ENCODE measurements at regions not wholly inside any gene's neighbourhood (a gene's known extent, or its start where the extent isn't known, plus 50 kb on each side); places are given as distances from the start of the nearest gene placed in this dataset.
A peak's percentile ranks its signal among the peaks of the same experiment; 100 is the strongest.

- in situ Hi-C loops (cut with HindIII; ENCODE audit: low sequenced_read_pairs), result no loop called here
- DNase-seq (ENCODE audit: low spot score), result no peak
These were observed 136.9 kb downstream of the SCARB1 start for GRCh38 chr12:124726596-124727263.

- in situ Hi-C loops (cut with HindIII; ENCODE audit: low sequenced_read_pairs), result no loop called here
- DNase-seq (ENCODE audit: low spot score), result no peak
These were observed 137.9 kb downstream of the SCARB1 start for GRCh38 chr12:124725597-124726237.

- in situ Hi-C loops (cut with HindIII; ENCODE audit: low sequenced_read_pairs), result no loop called here
- no peak for DNase-seq (ENCODE audit: low spot score)
These were observed 138.6 kb downstream of the SCARB1 start for GRCh38 chr12:124725099-124725498.

GRCh38 chr12:124722878-124723277 is 140.8 kb downstream of the SCARB1 start:
- in situ Hi-C loops (cut with HindIII; ENCODE audit: low sequenced_read_pairs), result no loop called here
- no peak for DNase-seq (ENCODE audit: low spot score)

- in situ Hi-C loops (cut with HindIII; ENCODE audit: low sequenced_read_pairs), result no loop called here
These were observed 142.0 kb downstream of the SCARB1 start for GRCh38 chr12:124721501-124722162.

DNA sequence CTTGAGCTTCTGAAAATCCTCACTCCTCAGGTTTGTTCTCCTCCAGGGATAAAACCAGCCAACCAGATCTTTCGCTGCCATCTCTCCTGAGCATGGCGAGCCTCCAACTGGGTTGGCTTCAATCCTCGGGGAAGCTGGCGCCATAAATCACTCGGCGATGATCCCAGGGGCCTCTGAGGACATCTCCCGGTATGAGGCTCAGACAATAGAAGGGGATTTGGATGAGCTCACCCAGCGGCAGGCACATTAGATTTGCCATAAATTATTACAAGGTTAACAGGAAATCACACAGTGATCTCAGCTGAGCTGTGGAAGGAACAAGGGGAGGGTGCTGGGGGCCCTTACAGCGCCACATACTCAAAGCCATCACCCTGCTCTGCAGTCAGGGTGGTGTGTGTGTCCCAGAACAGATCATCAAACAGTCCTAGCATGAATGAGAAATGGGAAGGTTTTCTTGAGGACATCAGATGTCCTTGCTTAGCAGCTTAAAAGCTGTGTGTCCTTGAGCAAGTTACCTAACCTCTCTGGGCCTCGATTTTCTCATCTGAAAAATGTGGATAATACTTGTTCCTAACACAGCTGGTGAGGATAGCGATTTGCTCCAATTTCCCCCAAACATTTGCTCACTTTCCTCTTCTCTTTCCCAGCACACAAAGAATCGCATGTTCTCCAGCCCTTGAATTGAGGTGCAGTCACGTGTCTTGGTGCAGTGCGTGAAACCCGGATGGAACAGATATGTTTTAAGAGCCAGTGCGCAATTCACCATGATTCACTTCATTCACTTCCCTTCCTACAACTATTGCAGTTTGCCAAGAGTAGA is 142.8 kb downstream of the SCARB1 start:
- in situ Hi-C loops (cut with HindIII; ENCODE audit: low sequenced_read_pairs), result no loop called here
- DNase-seq (ENCODE audit: low spot score), result peak; percentile 94

More at GRCh38 chr12:124721501-124722162, 142.0 kb downstream of the SCARB1 start:
- no peak for DNase-seq (ENCODE audit: low spot score)

GRCh38 chr12:124720004-124720680 is 143.5 kb downstream of the SCARB1 start:
- DNase-seq (ENCODE audit: low spot score), result no peak
- in situ Hi-C loops (cut with HindIII; ENCODE audit: low sequenced_read_pairs), result no loop called here

DNA sequence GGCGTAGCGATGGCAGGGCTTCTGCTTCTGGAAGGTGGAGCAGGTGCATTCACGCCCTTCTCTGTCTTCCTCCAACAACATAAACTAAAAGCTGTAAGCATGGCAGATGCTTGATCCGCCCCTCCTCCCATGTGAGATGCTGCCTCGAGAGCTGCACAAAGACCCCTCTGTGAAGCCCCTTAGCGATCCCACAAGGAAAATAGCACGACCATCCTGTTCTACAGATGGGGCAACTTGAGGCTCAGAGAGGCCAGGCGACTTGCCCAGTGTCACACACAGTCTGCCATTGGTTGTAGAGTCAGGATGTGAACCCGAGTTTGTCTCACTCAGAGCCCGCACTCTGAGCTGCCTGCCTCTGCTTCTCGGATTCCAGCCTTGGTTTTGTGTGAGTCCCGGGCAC is 144.4 kb downstream of the SCARB1 start:
- in situ Hi-C loops (cut with HindIII; ENCODE audit: low sequenced_read_pairs), result no loop called here
- no peak for DNase-seq (ENCODE audit: low spot score)

DNA sequence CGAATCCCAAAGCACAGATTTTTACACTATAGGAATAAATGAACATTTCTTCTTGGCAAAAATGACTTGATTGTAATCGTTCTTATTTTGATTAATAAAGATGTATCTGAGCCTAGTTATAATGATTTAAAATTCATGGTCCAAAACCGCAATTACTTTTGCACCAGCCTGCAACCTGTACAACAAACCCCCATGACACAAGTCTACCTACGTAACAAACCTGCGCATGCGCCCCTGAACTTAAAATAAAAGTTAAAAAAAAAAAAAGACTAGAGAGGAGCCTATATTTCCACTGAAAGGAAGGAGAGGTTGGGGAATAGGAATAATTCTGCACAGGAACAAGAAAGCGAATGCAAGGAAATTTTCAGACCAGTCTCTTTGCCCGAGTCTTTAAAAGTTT is 145.2 kb downstream of the SCARB1 start:
- DNase-seq (ENCODE audit: low spot score), result no peak
- in situ Hi-C loops (cut with HindIII; ENCODE audit: low sequenced_read_pairs), result no loop called here

DNA sequence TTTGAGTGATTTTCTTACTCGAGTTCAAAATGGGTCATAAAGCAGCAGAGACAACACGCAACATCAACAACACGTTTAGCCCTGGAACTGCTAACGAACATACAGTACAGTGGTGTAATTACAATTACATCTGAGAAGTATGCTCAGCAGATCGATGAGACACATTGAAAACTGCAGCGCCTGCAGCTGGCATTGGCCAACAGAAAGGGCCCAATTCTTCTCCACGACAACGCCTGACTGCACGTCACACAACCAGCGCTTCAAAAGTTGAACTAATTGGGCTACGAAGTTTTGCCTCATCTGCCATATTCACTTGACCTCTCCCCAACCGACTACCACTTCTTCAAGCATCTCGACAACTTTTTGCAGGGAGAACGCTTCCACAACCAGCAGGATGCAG is 145.6 kb downstream of the SCARB1 start:
- no peak for DNase-seq (ENCODE audit: low spot score)
- in situ Hi-C loops (cut with HindIII; ENCODE audit: low sequenced_read_pairs), result no loop called here

DNA sequence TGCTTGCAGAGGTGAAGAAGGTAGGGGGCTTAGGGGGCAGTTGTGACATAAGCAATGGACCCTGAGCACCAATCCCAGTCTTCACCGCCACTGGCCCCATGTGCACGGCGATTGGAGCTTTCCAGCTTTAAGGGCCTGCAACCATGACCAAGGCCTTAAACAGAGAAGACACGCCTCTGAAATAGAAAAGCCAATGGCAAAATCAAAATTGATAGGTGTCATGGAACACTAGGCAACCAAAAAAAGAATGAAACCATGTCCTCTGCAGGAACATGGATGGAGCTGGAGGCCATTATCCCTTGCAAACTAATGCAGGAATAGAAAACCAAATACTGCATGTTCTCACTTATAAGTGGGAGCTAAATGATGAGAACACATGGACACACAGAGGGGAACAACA is 146.3 kb downstream of the SCARB1 start:
- DNase-seq (ENCODE audit: low spot score), result no peak
- in situ Hi-C loops (cut with HindIII; ENCODE audit: low sequenced_read_pairs), result no loop called here

- in situ Hi-C loops (cut with HindIII; ENCODE audit: low sequenced_read_pairs), result no loop called here
These were observed 147.2 kb downstream of the SCARB1 start for GRCh38 chr12:124716208-124717130.

DNA sequence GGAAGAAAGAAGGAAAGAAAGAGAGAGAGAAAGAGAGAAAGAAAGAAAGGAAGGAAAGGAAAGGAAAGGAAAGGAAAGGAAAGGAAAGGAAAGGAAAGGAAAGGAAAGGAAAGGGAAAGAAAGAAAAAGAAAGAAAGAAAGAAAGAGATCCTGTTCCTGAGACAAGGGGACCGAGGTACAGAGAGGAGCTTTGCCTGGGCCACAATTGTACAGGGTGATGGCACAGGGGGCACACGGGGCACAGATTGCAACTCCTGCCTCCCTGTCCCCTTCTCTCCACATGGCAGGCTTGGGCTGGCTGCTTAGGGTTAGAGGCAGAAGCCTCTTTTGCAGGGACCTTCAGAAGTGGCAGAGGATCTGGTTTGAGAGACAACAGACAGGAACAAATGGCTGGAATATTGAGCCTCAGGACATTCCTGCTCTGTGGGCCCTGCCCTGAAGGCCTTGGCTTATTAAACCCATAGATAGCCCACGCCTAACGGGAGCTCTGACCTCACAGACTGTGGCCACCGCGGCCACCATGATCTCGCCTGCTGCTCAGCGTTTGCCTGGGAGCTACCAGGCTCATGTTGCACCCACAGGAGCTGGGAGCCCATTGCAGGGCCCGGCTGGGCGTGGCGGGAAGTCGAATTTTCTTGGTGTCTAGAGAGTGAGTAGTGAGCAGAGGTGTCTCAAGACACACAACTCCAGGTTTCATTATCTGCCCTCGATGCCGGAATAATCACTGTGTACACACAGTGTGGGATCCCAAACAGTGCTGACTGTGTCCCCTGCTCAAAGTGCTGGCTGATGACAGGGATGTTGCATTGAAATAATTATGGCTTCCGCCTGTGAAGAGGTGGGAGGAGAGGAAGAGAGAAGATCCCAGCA is 147.9 kb upstream of the NCOR2 start:
- DNase-seq (ENCODE audit: low spot score), result no peak
- in situ Hi-C loops (cut with HindIII; ENCODE audit: low sequenced_read_pairs), result no loop called here

More at GRCh38 chr12:124716208-124717130, 147.2 kb downstream of the SCARB1 start:
- no peak for DNase-seq (ENCODE audit: low spot score)

- in situ Hi-C loops (cut with HindIII; ENCODE audit: low sequenced_read_pairs), result no loop called here
- no peak for DNase-seq (ENCODE audit: low spot score)
These were observed 146.1 kb upstream of the NCOR2 start for GRCh38 chr12:124713436-124714082.

- in situ Hi-C loops (cut with HindIII; ENCODE audit: low sequenced_read_pairs), result no loop called here
These were observed 145.6 kb upstream of the NCOR2 start for GRCh38 chr12:124713041-124713435.

DNA sequence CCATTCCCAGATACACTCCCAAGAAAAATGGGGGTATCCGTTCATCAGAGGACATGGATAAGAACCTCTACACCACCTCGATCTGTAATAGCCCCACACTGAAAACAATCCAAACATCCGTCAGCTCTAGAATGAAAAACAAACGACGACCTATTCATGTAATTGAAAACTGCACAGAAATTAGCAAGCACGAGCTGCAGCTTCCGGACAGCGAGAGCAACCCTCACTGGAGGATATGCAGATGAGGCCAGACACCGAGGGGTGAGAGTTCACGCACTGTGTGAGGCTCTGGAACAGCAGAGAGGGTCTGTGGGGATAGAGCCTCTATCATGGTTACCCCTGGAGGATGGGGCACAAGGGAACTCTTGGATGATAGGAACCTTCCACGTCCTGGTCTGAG is 143.9 kb upstream of the NCOR2 start:
- in situ Hi-C loops (cut with HindIII; ENCODE audit: low sequenced_read_pairs), result no loop called here
- no peak for DNase-seq (ENCODE audit: low spot score)

More at GRCh38 chr12:124713041-124713435, 145.6 kb upstream of the NCOR2 start:
- DNase-seq (ENCODE audit: low spot score), result no peak

Measured in G401 (cell line).